MM.1S (cell line): ENCODE measurements at regions not wholly inside any gene's neighbourhood (a gene's known extent, or its start where the extent isn't known, plus 50 kb on each side); places are given as distances from the start of the nearest gene placed in this dataset.

Experiments used
- DNase-seq: peaks from one replicate; pipeline ENCODE4 v3.0.0-alpha.2; 2015
- H2AFZ ChIP-seq: fragments of 300-600 bp; sonication (generic); 2 replicates; pipeline ENCODE4 v1.6.0; 2016; ENCODE audit warnings: antibody characterized with exemption, low read length
- H3F3A ChIP-seq: fragments of 300-600 bp; sonication (generic); 2 replicates; pipeline ENCODE4 v1.6.1; 2016; ENCODE audit warnings: mild to moderate bottlenecking, antibody characterized with exemption, low read length, moderate library complexity, mixed read lengths; ENCODE audit not compliant: insufficient read depth
- H3K27ac ChIP-seq: fragments of 300-600 bp; sonication (generic); 2 replicates; pipeline ENCODE4 v1.5.1; 2016; ENCODE audit warnings: mild to moderate bottlenecking, low read length
- H3K27me3 ChIP-seq: fragments of 300-600 bp; sonication (generic); replicated peaks from 2 replicates; pipeline ENCODE4 v1.6.0; 2016; ENCODE audit warnings: low read length; ENCODE audit not compliant: insufficient read depth
- H3K36me3 ChIP-seq: fragments of 300-600 bp; sonication (generic); replicated peaks from 2 replicates; pipeline ENCODE4 v1.6.1; 2016; ENCODE audit warnings: mild to moderate bottlenecking, low read length, mixed read lengths; ENCODE audit not compliant: insufficient read depth
- H3K4me1 ChIP-seq: fragments of 300-600 bp; sonication (generic); 2 replicates; pipeline ENCODE4 v1.6.1; 2016; ENCODE audit warnings: low read length, mixed read lengths
- H3K4me2 ChIP-seq: fragments of 300-600 bp; sonication (generic); 2 replicates; pipeline ENCODE4 v1.6.0; 2016; ENCODE audit warnings: low read depth, low read length
- H3K4me3 ChIP-seq: fragments of 300-600 bp; sonication (generic); 2 replicates; pipeline ENCODE4 v1.5.1; 2016; ENCODE audit warnings: low read length, mixed read lengths
- H3K79me2 ChIP-seq: fragments of 300-600 bp; sonication (generic); 2 replicates; pipeline ENCODE4 v1.6.1; 2016; ENCODE audit warnings: mixed run types, low read length, mixed read lengths
- H3K9ac ChIP-seq: fragments of 300-600 bp; sonication (generic); 2 replicates; pipeline ENCODE4 v1.6.1; 2016; ENCODE audit warnings: low read length, mixed read lengths
- H3K9me2 ChIP-seq: fragments of 300-600 bp; sonication (generic); replicated peaks from 2 replicates; pipeline ENCODE4 v1.6.1; 2016; ENCODE audit warnings: mild to moderate bottlenecking, low read length, mixed read lengths; ENCODE audit not compliant: insufficient read depth
- H3K9me3 ChIP-seq: fragments of 300-600 bp; sonication (generic); replicated peaks from 2 replicates; pipeline ENCODE4 v1.6.1; 2016; ENCODE audit warnings: mild to moderate bottlenecking, low read length, mixed read lengths; ENCODE audit not compliant: insufficient read depth
- H4K20me1 ChIP-seq: fragments of 300-600 bp; sonication (generic); 2 replicates; pipeline ENCODE4 v1.6.1; 2016; ENCODE audit warnings: mild to moderate bottlenecking, low read length, moderate library complexity, mixed read lengths; ENCODE audit not compliant: insufficient read depth
- EZH2 ChIP-seq: fragments of 300-600 bp; sonication (generic); optimal IDR thresholded peaks from 2 replicates; pipeline ENCODE3; 2017; ENCODE audit warnings: low read depth, mild to moderate bottlenecking, antibody characterized with exemption, low read length, mixed read lengths
- EZH2phosphoT487 ChIP-seq: fragments of 300-600 bp; sonication (generic); IDR thresholded peaks from 2 replicates; pipeline ENCODE4 v1.6.1; 2018; ENCODE audit warnings: antibody characterized with exemption, low read length
- TF ChIP-seq, protein P1 (sequence below): fragments of 300-600 bp; sonication (generic); IDR thresholded peaks from 2 replicates; pipeline ENCODE4 v1.5.1; 2016; ENCODE audit warnings: antibody characterized with exemption, low read length, mixed read lengths

- Histone ChIP-seq H3K9me2 (no peaks in the 10 kb centered on the region), H3K36me3 (no peaks in the 10 kb centered on the region), H3K4me2 (no peak overlapping the region), H3K9ac (no peak overlapping the region), H3K27me3 (no peaks in the 10 kb centered on the region), H4K20me1 (no peaks in the 10 kb centered on the region), H3F3A (no peaks in the 10 kb centered on the region), H3K4me1 (no peaks in the 10 kb centered on the region), H3K79me2 (no peaks in the 10 kb centered on the region), H2AFZ (no peak overlapping the region), H3K27ac (no peak overlapping the region), H3K4me3 (no peak overlapping the region), H3K9me3 (no peaks in the 10 kb centered on the region)
- no peak for DNase-seq
- TF ChIP-seq EZH2phosphoT487 (no peak), EZH2 (no peak)
- TF ChIP-seq, protein P1, sequence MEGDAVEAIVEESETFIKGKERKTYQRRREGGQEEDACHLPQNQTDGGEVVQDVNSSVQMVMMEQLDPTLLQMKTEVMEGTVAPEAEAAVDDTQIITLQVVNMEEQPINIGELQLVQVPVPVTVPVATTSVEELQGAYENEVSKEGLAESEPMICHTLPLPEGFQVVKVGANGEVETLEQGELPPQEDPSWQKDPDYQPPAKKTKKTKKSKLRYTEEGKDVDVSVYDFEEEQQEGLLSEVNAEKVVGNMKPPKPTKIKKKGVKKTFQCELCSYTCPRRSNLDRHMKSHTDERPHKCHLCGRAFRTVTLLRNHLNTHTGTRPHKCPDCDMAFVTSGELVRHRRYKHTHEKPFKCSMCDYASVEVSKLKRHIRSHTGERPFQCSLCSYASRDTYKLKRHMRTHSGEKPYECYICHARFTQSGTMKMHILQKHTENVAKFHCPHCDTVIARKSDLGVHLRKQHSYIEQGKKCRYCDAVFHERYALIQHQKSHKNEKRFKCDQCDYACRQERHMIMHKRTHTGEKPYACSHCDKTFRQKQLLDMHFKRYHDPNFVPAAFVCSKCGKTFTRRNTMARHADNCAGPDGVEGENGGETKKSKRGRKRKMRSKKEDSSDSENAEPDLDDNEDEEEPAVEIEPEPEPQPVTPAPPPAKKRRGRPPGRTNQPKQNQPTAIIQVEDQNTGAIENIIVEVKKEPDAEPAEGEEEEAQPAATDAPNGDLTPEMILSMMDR: no peak
These were observed 707.5 kb upstream of the FSHR start for GRCh38 chr2:49861821-49862220.

GRCh38 chr2:49860834-49861233 lies 706.5 kb upstream of the FSHR start:
- TF ChIP-seq EZH2 (no peak), EZH2phosphoT487 (no peak)
- TF ChIP-seq, protein P1: no peak
- DNase-seq: no peak
- Histone ChIP-seq H3F3A (no peaks in the 10 kb centered on the region), H2AFZ (no peak overlapping the region), H3K9me2 (no peaks in the 10 kb centered on the region), H3K79me2 (no peaks in the 10 kb centered on the region), H3K4me3 (no peak overlapping the region), H3K36me3 (no peaks in the 10 kb centered on the region), H3K4me1 (no peaks in the 10 kb centered on the region), H3K4me2 (no peak overlapping the region), H3K9ac (no peak overlapping the region), H3K9me3 (no peaks in the 10 kb centered on the region), H3K27ac (no peak overlapping the region), H3K27me3 (no peaks in the 10 kb centered on the region), H4K20me1 (no peaks in the 10 kb centered on the region)

GRCh38 chr2:49860170-49860569 lies 705.9 kb upstream of the FSHR start:
- H3K4me1 ChIP-seq: no peaks in the 10 kb centered on the region

More at GRCh38 chr2:49860170-49860569, 705.9 kb upstream of the FSHR start:
- DNase-seq: no peak
- Histone ChIP-seq H3K27me3 (no peaks in the 10 kb centered on the region), H2AFZ (no peak overlapping the region), H3F3A (no peaks in the 10 kb centered on the region), H3K27ac (no peak overlapping the region), H3K4me3 (no peak overlapping the region), H3K9me2 (no peaks in the 10 kb centered on the region), H3K9ac (no peak overlapping the region), H3K36me3 (no peaks in the 10 kb centered on the region), H3K79me2 (no peaks in the 10 kb centered on the region), H4K20me1 (no peaks in the 10 kb centered on the region), H3K4me2 (no peak overlapping the region), H3K9me3 (no peaks in the 10 kb centered on the region)
- TF ChIP-seq EZH2: no peak
- TF ChIP-seq, protein P1: no peak
